ENCODE measurements at regions not wholly inside any gene's neighbourhood (a gene's known extent, or its start where the extent isn't known, plus 50 kb on each side); places are given as distances from the start of the nearest gene placed in this dataset.

DNA sequence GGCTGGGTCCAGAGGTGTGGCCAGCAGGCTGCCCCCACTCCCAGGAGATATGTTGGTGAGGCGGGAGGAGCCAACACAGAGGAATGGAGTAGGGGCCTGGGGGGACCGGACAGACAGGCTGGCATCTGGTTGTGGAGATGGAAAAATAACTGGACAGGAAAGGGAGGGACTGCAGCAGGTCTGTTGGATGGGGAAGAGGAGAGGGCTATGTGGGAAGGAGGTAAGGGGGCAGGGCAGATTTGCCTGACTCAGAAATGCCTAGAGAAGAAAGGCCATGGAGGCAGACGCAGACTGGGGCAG is 160.4 kb downstream of the TRIM29 start:
- TF ChIP-seq ATF7-NPFF (CRISPR knock-in tag; IDR thresholded peaks at IDR 0.05; ENCODE audit: low read depth) (no peak), PHF8 (CRISPR knock-in tag; IDR thresholded peaks at IDR 0.05) (no peak)

Data from HepG2 (cell line).